HG02852 (cell line): ENCODE measurements at regions not wholly inside any gene's neighbourhood (a gene's known extent, or its start where the extent isn't known, plus 50 kb on each side); places are given as distances from the start of the nearest gene placed in this dataset.

Experiments
- ATAC-seq: cut with Tn5 transposase; IDR thresholded peaks from one replicate; pipeline ENCODE4 v1.9.1; 2021; ENCODE audit warnings: mild to moderate bottlenecking, moderate library complexity; ENCODE audit not compliant: unreplicated experiment

DNA sequence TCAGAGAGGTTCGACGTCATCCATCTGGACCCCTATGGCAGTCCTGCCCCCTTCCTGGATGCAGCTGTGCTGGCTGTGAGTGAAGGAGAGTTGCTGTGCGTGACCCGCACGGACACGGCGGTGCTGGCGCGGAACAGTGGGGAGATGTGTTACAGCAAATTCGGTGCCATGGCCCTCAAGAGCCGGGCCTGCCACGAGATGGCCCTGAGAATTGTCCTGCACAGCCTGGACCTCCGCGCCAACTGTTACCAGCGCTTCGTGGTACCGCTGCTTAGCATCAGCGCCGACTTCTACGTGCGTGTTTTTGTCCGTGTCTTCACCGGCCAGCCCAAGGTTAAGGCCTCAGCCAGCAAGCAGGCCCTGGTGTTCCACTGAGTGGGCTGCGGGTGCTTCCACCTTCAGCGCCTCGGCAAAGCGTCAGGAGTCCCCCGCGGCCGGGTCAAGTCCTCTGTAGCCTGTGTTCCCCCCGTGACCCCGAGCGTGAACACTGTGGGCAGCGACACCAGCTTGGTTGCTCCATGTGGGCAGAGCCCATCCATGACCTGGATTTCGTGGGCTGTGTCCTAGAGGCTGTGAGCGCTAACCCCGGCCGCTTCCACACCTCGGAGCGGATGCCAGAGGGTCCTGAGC is 186.7 kb upstream of the SLITRK2 start:
- ATAC-seq = no peak

DNA sequence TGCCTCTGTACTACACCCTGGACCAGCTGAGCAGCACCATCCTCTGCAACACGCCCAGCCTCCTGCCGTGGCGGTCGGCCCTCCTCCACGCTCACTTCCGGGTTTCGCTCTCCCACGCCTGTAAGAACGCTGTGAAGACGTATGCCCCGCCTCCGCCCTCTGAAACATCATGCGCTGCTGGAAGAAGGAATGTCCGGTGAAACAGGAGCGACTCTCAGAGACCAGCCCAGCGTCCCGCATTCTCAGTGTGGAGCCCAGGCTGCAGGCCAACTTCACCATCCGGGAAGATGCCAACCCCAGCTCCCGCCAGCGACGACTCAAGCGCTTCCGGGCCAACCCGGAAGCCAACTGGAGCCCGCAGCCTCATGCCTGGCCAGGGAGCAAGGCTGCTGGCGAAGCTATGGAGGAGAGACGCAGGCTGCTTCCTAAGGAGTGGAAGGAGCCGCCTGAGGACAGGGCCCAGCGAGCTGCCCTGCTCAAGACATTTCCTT is 186.1 kb upstream of the SLITRK2 start:
- no peak for ATAC-seq

DNA sequence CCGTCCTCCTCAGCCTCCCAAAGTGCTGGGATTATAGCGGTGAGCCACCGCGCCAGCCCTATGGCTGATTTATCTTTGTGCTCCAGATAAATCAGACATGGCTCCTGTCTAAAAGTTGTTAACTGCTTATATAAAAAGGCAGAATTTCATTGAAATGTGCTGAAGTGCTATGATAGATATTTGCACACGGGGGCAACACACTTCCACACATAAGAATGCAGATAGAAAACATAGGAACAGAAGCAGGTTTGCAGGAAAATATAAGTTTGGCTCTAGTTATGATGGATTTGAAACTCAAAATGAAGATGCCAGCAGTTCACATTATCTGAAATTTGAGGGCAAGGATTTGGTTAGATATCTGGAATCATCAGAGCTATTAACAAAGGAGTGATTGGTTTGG is 163.1 kb upstream of the SLITRK2 start:
- ATAC-seq = no peak

DNA sequence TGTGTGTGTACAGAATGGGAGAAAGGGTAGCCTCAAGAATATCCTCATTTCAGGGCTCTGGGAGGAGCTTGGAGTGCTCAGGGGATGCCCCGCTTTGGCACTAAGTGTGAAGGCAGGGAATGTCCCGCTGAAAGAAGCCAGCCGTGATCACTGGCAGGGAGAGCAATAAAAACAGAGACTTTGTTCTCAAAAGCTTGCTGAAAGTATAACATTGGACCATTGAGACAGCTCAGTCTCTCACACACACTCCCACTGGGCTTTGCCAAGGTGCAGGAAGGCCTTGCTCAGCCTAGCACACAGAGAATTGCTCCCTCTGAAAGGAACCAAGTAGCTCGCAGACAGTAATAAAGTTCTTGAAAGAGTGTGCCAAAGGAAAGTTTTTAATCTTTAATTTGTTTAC is 143.8 kb upstream of the SLITRK2 start:
- ATAC-seq = no peak

DNA sequence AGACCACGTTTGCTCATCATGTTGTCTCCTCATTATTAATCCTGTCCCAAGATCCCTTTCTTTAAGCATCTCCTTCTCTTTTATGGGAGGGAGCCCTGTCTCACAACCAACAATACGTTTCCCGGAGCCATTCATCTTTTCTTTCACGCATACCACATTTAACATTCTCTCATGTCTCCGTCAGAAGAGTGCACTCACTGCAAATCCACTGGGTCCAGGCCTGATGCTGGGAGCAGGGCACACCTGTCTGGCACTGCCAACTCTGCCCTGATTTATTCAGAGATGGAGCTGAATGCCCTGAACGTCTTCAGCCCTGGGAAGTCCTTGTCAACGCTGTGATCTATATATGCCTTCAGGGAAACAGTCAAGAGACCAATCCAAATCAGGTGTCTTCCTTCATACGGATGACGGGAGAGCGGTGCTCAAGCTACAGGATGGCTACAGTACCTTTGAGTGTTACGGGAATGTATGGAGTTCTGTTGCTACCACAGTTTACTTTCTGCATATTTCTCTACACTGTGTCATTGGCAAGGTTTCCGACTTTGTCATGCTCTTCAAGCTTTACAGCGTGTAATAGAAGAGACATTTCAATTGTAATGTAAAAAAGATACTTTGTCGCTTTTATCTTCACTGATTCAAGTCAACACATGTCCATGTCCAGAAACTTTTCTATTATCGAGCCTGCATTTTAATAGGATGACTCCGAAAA is 140.4 kb upstream of the SLITRK2 start:
- no peak for ATAC-seq

DNA sequence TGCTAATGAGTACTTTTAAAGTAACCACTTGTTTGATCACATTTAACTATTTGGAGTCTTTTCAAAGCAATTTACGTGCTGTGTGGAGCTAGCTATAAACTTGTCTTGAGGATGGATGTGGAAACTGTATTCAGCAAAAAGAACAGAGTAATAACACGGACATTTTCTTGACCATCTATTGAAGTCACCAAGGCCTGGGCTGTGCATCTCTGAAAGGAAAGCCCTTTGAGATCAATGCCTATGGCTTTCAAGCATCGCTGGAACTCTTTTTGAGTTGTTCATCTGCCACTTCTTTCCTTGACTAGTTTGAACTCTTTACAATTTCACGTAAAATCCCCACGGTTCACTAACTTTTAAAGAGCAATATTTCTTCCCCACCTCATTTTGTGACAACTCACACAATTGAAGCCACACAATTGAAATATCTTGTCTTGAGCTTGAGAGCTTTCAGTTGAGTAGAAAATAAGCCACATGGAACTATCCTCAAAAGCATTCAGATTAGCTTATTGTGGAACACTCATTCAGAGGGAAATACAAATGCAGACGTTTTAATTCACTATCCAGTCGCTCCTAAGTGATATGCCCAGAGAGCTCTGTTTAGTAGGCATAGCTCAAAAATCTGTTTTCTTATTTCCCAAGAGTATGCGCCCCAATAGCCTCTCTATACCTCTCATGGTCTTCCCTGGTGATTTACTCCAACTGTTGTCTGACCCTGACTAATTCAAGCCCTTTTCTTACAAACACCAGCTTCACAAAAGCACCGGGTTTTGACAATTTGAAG is 134.9 kb upstream of the SLITRK2 start:
- no peak for ATAC-seq

DNA sequence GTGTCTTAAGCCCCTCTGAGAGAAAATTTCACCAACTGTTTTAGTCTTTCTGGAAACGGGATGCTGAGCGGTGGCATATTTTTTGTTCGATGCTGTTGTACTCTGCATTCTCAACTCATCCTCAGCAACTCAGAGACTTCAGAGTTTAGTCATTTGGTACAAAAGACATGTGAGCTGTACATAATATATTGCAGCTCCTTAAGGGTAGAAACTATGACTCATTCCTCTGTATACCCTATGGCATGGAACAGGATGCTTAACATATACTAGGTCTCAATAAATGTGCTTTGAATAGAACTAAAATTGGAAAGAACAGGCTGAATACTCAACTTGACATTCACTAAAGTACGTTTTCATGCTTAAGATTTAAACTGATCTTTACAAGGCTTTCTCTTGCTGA is 130.5 kb upstream of the SLITRK2 start:
- no peak for ATAC-seq

DNA sequence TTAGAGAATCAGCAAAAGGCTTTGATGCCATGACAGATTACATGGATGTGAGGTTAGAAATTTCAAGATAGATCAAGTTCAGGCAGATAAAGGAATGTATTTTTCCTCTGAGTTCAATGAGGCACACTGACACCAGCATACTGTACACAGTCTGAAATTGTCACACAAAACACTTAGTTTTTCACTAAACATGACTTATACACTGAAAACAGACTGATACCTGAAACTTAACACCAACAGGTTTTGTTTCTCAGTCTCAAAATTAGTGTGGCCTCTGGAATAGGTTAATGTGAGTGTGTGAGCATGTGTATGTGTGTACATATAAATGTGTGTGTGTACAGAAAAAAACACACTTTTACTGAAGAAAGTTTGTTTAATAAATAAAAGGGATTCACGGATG is 129.9 kb upstream of the SLITRK2 start:
- no peak for ATAC-seq

DNA sequence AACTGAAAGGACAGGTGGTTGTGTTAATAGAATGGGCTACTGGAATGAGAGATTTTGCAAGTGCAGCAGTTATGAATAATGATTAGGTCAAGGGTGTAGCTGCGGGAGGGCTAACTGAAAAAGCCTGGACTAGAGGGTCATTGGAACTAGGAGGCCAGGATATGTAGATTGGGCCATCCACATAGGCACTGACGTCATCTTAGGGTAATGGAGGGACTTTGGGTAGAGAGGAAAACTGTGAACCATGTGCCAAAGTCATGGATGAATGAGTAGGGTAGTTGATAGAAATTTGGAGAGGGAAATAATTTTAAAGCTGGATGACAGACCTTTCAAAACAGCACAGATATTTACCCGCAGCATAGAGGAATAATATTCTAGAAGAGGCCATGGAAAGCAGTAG is 123.6 kb upstream of the SLITRK2 start:
- no peak for ATAC-seq

DNA sequence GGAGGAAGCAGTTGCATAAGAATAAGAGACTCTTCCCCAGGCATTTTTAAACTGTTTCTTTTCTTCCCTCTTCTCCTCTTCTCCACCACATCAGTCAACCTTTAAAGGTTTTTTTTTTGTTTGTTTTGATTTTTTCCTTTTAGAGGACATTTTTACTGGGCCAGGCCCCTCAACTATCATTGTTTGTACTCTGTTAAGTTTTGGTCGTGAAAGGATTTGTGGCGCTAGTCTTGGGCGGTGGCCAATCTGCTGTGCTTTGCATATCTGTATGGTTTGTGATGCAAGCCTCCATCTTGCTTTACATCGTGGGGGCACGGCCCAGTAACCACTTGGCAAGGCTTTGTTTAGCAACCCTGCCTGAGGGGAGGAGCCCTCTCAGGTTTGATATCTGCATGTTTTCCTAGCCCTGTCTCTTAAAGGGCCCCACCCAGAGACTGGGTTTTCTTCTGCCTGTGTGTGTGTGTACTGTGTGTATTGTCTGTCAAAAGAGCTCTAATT is 101.9 kb upstream of the SLITRK2 start:
- ATAC-seq = no peak

DNA sequence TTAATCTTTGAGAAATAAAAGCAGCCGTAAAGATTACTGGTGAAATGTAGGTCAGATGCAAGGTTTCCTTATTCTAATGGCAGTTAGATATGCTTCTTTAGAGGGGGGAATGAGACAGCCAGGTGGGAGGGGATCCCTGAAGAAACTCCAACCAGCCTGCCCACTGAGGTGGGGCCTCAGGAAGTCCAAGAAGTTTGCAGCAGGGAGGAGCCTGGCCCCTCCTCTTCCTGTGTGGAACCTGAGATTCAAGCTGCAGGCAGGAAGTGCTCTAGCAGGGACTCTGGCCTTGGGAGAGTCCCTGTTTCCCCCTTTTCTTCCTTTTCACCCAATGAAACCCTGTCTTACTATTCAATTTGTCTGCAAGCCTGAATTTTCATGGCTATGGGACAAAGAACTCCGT is 101.4 kb upstream of the SLITRK2 start:
- no peak for ATAC-seq

DNA sequence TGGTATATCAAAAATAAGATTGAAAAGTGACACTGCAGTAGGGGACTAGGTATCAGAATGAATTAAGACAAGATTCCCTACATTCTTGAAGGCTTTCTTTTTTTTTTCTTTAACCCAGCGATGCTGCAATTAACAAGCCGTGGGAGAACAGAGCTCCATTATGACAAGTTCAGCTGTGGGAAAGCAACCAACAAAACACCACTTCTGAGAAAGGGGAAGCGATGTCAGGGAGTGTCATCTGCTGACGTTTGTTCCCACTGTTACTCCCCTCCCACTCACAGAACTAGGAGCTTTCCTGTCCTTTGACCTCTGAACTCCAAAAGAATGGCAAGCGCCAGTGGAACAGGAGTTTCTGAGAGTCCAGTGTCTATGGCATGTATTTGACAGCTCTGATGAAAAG is 90.2 kb upstream of the SLITRK2 start:
- ATAC-seq = no peak

DNA sequence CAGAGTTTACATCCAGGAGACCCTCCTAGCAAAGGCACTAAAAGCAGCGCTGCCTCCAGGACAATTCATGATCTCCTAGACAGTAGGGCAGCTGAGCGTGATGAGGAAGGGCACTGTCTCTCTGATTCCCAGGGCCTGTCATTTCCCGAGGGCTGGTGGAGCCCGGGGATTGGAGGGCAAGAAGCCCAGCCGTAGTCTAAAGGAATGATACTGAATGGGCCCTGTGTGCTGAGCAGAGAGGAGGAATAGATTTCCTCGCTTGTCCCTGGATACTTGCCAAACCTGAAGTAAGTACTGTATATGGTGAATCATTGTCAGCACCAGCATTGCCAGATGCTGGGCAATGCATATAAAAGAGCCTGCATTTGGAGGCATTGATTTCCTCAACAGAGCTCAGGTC is 88.0 kb upstream of the SLITRK2 start:
- ATAC-seq = no peak

DNA sequence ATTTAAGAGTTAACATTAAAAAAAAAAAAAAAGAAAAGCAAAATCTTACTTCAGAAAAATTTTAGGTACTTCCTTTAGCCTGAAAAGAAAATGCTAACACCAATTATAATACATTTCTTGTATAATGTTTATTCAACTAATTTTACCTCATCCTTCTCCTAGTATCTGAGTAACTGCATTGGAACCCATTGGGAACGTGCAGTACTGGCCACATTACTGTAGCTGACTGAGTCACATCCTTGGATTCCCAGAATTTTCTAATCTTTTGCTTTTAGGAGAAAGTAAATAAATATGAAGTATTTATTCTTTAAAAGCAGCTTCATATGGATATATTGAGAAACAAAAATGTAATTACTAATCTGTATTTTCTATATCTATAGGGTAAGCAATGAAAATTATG is 82.6 kb upstream of the SLITRK2 start:
- no peak for ATAC-seq

DNA sequence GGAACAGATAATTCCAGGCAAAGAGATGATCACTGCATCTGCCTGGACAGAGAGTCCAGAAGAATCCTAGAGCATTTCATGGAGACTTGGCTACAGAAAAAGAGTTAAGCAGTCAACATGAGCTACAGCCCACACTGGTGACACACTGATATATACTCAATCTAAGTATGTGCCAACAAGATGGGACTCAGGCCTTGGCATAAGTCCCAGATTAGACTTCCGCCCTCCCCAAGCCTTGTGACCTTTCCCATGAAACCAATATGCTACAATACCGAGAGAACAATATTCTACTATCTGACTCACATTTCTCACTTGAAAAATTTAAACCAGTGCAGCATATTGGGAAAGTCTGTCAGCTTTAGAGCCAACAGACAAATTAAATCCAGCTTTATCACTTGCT is 65.7 kb upstream of the SLITRK2 start:
- ATAC-seq = no peak
